Left lung (tissue), 4 donors: ENCODE measurements at regions not wholly inside any gene's neighbourhood (a gene's known extent, or its start where the extent isn't known, plus 50 kb on each side); places are given as distances from the start of the nearest gene placed in this dataset.

ENCODE experiments used
- ATAC-seq: fragments of 200-7000 bp; cut with Tn5 transposase; one replicate; pipeline ENCODE4 v1.9.1; 2020; ENCODE audit warnings: moderate library complexity
- DNase-seq, 4 donors: peaks; one replicate each; pipeline ENCODE4 v3.0.0-alpha.2; 2013 to 2020
- H3K27ac ChIP-seq, 2 donors: fragments of 200-600 bp; sonication (generic) in 1 of 2; one replicate each; pipeline versions ENCODE4 v1.5.0 to v1.8.0; 2020 to 2021
- H3K27me3 ChIP-seq, 2 donors: fragments of 200-600 bp; sonication (generic) in 1 of 2; one replicate each; pipeline versions ENCODE4 v1.5.0 to v1.8.0; 2020 to 2021
- H3K36me3 ChIP-seq, 2 donors: fragments of 200-600 bp; sonication (generic) in 1 of 2; one replicate each; pipeline versions ENCODE4 v1.5.0 to v1.8.0; 2020 to 2021
- H3K4me1 ChIP-seq, 2 donors: fragments of 200-600 bp; one replicate each; pipeline ENCODE4 v1.8.0; 2021
- H3K4me3 ChIP-seq, 2 donors: fragments of 200-600 bp; sonication (generic) in 1 of 2; one replicate each; pipeline versions ENCODE4 v1.5.0 to v1.8.0; 2020 to 2021; ENCODE audit warnings: mild to moderate bottlenecking in 1 of 2
- H3K9me3 ChIP-seq, 2 donors: fragments of 200-600 bp; sonication (generic) in 1 of 2; one replicate each; pipeline versions ENCODE4 v1.5.0 to v1.8.0; 2020 to 2021
- CTCF ChIP-seq, 2 donors: fragments of 200-600 bp; sonication (generic) in 1 of 2; IDR thresholded peaks; one replicate each; pipeline versions ENCODE4 v1.5.0 to v1.8.0; 2021; ENCODE audit warnings: antibody characterized with exemption in 2 of 2
- intact Hi-C, 2 donors: fragments of 100-400 bp; cut with DNase I; formaldehyde crosslinking; loops; one replicate each; pipeline versions ENCODE4 v1.11.2 to v1.14.2; 2022
- donor health status: DM: no; HTN: yes; CAD: no.
- donor health status: DM: no; HTN: no; CAD: no.

DNA sequence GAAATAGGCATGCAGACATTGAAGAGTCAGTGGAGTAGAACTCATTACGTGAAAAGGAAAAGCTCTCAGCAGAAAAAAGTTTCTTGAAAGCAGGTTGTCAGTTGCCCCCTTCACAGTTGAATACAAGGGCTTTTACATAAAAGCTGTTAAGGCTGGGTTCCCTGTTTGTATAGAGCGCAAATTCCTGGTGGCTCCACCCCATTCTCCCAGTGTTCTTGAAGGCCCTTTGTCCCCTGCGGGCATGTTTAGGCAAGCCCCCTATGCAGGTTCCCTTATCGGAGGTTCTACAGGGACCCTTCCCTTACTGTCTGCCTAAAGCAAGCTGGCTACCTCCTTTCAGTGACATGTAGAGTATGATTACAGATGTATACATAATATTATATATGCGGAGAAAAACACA lies 497.2 kb upstream of the SYT4 start:
- no peak for ATAC-seq
- H3K4me3 ChIP-seq: no peak overlapping the region
- no peak overlapping the region for H3K27ac ChIP-seq
- no peaks in the 10 kb centered on the region for H3K36me3 ChIP-seq
- no peaks in the 10 kb centered on the region for H3K4me1 ChIP-seq
- H3K27me3 ChIP-seq: no peaks in the 10 kb centered on the region
- H3K9me3 ChIP-seq: no peaks in the 10 kb centered on the region
- TF ChIP-seq CTCF (IDR thresholded peaks at IDR 0.05): no peak
- intact Hi-C loops: no loop called here
- no peak for DNase-seq

GRCh38 chr18:43775591-43775990 lies 498.3 kb upstream of the SYT4 start:
- TF ChIP-seq CTCF (IDR thresholded peaks at IDR 0.05): no peak
- intact Hi-C loops: no loop called here
- H3K36me3 ChIP-seq: no peaks in the 10 kb centered on the region
- no peaks in the 10 kb centered on the region for H3K4me1 ChIP-seq
- no peak overlapping the region for H3K4me3 ChIP-seq
- H3K27me3 ChIP-seq: no peaks in the 10 kb centered on the region
- no peaks in the 10 kb centered on the region for H3K9me3 ChIP-seq
- no peak for ATAC-seq
- DNase-seq: peak in 1 of 4 donors; percentile 41
- H3K27ac ChIP-seq: no peak overlapping the region

DNA sequence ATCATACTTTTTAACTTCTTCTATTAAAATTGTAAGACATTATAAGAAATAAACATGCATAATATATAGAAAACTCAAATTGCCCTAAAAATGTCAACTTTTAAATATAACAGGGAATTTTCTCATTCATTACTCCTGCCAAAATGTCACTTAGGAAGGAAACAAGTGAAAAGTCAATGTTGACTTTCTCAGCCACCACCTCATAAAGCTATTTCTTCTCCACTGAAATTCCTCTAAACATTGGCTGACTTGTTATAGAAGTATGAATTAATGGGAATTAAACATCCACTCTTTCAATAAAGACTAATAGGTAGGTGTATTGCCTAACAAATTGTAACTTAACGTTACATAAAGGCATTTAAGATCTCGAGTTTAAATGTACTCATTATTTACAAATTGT lies 499.7 kb upstream of the SYT4 start:
- Histone ChIP-seq H3K9me3 (no peaks in the 10 kb centered on the region), H3K4me1 (no peaks in the 10 kb centered on the region), H3K4me3 (no peak overlapping the region), H3K27ac (no peak overlapping the region), H3K27me3 (no peaks in the 10 kb centered on the region), H3K36me3 (no peaks in the 10 kb centered on the region)
- no peak for ATAC-seq
- no peak for DNase-seq
- no peak for TF ChIP-seq CTCF (IDR thresholded peaks at IDR 0.05)
- intact Hi-C loops: no loop called here

- ATAC-seq (no peak), DNase-seq (no peak)
- Histone ChIP-seq H3K27me3 (no peaks in the 10 kb centered on the region), H3K36me3 (no peaks in the 10 kb centered on the region), H3K9me3 (no peaks in the 10 kb centered on the region), H3K4me1 (no peaks in the 10 kb centered on the region), H3K27ac (no peak overlapping the region), H3K4me3 (no peak overlapping the region)
- no peak for TF ChIP-seq CTCF (IDR thresholded peaks at IDR 0.05)
- intact Hi-C loops: no loop called here
Observed at GRCh38 chr18:43777636-43778304, 500.5 kb upstream of the SYT4 start.

- Histone ChIP-seq H3K9me3 (no peaks in the 10 kb centered on the region), H3K4me1 (no peaks in the 10 kb centered on the region), H3K27me3 (no peaks in the 10 kb centered on the region), H3K4me3 (no peak overlapping the region), H3K27ac (no peak overlapping the region), H3K36me3 (no peaks in the 10 kb centered on the region)
- ATAC-seq (no peak), DNase-seq (no peak)
- TF ChIP-seq CTCF (IDR thresholded peaks at IDR 0.05): no peak
- intact Hi-C loops: no loop called here
Observed at GRCh38 chr18:43780782-43781340, 503.6 kb upstream of the SYT4 start.
